Right lobe of liver (tissue), 6 donors: ENCODE measurements at regions not wholly inside any gene's neighbourhood (a gene's known extent, or its start where the extent isn't known, plus 50 kb on each side); places are given as distances from the start of the nearest gene placed in this dataset.

Experiments
- ATAC-seq, 4 donors: fragments of 200-7000 bp; cut with Tn5 transposase; one replicate each; pipeline ENCODE4 v1.9.1; 2020; ENCODE audit warnings: mild to moderate bottlenecking in 4 of 4, moderate library complexity in 4 of 4
- DNase-seq, 3 donors: peaks; one replicate each; pipeline ENCODE4 v3.0.0-alpha.2; 2020
- H3K27ac ChIP-seq, 3 donors: fragments of 200-600 bp; one replicate each; pipeline ENCODE4 v1.8.0; 2022
- H3K27me3 ChIP-seq, 2 donors: fragments of 200-600 bp; one replicate each; pipeline ENCODE4 v1.8.0; 2022
- H3K36me3 ChIP-seq, 4 donors: fragments of 200-600 bp; sonication (generic) in 1 of 4; one replicate each; pipeline versions ENCODE4 v1.5.1 to v1.8.0; 2017 to 2022; ENCODE audit warnings: control low read depth in 1 of 4
- H3K4me1 ChIP-seq, 4 donors: fragments of 200-600 bp; sonication (generic) in 1 of 4; one replicate each; pipeline versions ENCODE4 v1.5.1 to v1.8.0; 2017 to 2022; ENCODE audit warnings: control low read depth in 1 of 4
- H3K4me3 ChIP-seq, 3 donors: fragments of 200-600 bp; one replicate each; pipeline ENCODE4 v1.8.0; 2022
- H3K9me3 ChIP-seq, 4 donors: fragments of 200-600 bp; sonication (generic) in 1 of 4; one replicate each; pipeline versions ENCODE4 v1.5.1 to v1.8.0; 2017 to 2022; ENCODE audit warnings: control low read depth in 1 of 4
- POLR2A ChIP-seq: fragments of 450-650 bp; IDR thresholded peaks from one replicate; pipeline ENCODE4 v1.6.1; 2017; ENCODE audit warnings: antibody characterized with exemption, mild to moderate bottlenecking
- WGBS: methylation state at CpG from one replicate; pipeline ENCODE4 v1.1.6; 2018; ENCODE audit warnings: low coverage, low lambda C conversion rate; ENCODE audit not compliant: insufficient coverage; ENCODE audit errors: missing lambda C conversion rate; 5-methylcytosine and 5-hydroxymethylcytosine counted together
- intact Hi-C, 2 donors: fragments of 100-400 bp; cut with DNase I; formaldehyde crosslinking; loops; one replicate each; pipeline versions ENCODE4 v1.11.2 to v1.14.1; 2022
- TF ChIP-seq, protein P1 (sequence below), 4 donors: fragments of 200-600 bp in 3 of 4; fragments of 450-650 bp in 1 of 4; IDR thresholded peaks; one replicate each; pipeline versions ENCODE4 v1.5.1 to v1.8.0; 2016 to 2022; ENCODE audit warnings: antibody characterized with exemption in 4 of 4, mild to moderate bottlenecking in 2 of 4
- donor health status: DM: no; HTN: yes; CAD: no.
- donor health status: DM: no; HTN: no; CAD: no.
- donor health status: DM: no; HTN: no; CAD: no.
- donor health status: DM: no; HTN: yes; CAD: no.
- donor health status: DM: no; HTN: yes; CAD: no.

DNA sequence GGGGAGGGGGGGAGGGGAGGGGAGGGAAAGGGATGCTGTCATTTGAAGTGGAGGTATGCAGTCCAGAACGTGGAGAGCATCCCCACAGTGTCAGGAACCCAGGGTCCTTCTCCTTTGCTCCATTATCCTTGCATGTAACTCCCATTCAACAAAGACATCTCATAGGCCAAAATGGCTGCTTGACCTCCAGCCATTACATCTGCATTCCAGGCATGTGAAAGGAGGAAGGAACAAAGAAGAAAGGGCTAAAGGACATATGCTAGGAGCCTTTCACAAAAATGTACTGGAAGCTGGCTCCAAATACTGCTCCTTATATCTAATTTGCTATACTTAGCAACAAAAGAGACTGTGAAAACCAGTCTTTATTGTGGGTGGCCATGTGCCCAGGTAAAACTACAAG lies 87.0 kb upstream of the CRHR1 start:
- Histone ChIP-seq H3K36me3 (no peaks in the 10 kb centered on the region), H3K27ac (no peak overlapping the region), H3K4me1 (no peaks in the 10 kb centered on the region), H3K4me3 (no peak overlapping the region), H3K27me3 (no peaks in the 10 kb centered on the region), H3K9me3 (no peaks in the 10 kb centered on the region)
- WGBS = 6% methylated on average over 1 of the region's 1 CpG
- intact Hi-C loops = no loop called here
- no peak for TF ChIP-seq POLR2A
- TF ChIP-seq, protein P1, sequence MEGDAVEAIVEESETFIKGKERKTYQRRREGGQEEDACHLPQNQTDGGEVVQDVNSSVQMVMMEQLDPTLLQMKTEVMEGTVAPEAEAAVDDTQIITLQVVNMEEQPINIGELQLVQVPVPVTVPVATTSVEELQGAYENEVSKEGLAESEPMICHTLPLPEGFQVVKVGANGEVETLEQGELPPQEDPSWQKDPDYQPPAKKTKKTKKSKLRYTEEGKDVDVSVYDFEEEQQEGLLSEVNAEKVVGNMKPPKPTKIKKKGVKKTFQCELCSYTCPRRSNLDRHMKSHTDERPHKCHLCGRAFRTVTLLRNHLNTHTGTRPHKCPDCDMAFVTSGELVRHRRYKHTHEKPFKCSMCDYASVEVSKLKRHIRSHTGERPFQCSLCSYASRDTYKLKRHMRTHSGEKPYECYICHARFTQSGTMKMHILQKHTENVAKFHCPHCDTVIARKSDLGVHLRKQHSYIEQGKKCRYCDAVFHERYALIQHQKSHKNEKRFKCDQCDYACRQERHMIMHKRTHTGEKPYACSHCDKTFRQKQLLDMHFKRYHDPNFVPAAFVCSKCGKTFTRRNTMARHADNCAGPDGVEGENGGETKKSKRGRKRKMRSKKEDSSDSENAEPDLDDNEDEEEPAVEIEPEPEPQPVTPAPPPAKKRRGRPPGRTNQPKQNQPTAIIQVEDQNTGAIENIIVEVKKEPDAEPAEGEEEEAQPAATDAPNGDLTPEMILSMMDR (IDR thresholded peaks at IDR 0.05) = no peak
- DNase-seq = no peak
- no peak for ATAC-seq

DNA sequence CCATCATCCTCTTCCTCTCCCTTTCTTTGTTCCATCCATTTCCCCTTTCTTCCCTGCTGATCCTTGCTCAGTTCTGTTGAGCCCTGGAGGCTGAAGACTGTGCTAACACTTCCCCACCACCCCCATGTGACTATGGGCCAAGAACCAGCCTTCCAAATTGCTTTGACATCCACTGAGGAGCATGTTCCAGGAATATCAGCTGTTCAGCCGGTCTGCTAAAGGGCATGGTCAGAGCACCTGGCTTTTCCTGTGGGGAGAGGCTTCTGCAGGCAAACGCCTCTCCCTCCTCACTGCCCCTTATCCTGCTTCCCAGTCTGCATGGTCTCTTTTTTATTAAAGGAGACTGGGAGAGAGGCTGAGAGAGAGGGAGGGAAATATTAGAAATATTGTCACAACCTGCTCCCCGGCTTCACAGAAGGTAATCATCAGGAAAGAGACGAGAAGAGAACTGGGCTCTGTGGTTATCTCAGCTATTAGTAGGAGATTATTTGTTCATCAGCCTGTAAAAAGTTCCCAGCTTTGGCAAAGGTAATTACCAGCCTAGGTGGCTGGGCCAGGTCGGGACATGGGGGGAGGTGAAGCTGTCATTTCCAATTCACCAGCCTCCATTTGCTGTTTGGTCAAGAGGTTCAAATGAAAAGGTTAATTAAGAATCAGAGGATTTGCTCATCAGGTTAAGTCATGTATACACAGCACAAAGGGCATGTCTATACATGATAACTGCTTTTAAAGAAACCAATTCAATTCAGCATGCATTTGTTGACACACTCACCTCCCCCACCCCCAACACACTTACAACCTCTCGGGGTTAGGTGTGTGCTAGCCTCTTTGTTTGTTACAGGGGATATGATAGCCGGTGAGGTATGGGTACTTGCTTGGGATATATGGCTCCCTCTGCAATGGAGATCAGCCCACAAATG lies 83.7 kb upstream of the CRHR1 start:
- TF ChIP-seq, protein P1 (IDR thresholded peaks at IDR 0.05) = no peak
- TF ChIP-seq POLR2A = no peak
- H3K27me3 ChIP-seq = no peaks in the 10 kb centered on the region
- intact Hi-C loops = no loop called here
- no peak for ATAC-seq
- no peak overlapping the region for H3K27ac ChIP-seq
- no peaks in the 10 kb centered on the region for H3K9me3 ChIP-seq
- no peak for DNase-seq
- no peaks in the 10 kb centered on the region for H3K36me3 ChIP-seq
- 36% methylated on average over 6 of the region's 7 CpGs for WGBS
- no peak overlapping the region for H3K4me3 ChIP-seq
- no peaks in the 10 kb centered on the region for H3K4me1 ChIP-seq

DNA sequence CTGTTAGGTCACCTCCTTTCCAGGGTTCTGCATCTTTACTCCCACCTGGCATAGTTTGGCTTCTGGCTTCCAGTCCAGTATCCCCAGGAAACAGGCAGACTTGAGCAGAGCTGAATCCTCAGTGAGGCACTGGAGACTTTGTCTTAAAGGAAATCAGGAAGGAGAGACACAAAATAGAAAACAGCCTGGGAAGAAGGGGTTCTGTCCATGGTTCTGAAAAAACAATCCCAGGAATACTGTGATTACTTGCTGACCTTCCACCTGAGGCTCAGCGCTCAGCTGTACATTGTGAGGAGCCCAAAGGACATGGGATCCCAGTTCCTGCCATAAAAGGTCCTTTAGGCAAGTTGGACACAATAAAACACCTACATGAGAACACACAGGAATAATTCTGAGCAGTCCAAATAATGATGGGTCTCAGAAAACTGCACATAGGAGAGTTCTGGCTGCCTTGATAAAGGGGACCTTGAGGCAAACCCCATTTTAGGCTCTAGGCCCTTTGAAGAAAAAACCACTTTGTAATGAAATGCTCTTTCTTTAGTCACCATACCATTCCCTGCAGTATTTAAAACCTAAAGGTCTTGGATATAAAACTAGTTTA lies 81.4 kb upstream of the CRHR1 start:
- Histone ChIP-seq H3K27me3 (no peaks in the 10 kb centered on the region), H3K4me3 (no peak overlapping the region), H3K9me3 (no peaks in the 10 kb centered on the region), H3K36me3 (no peaks in the 10 kb centered on the region), H3K27ac (no peak overlapping the region), H3K4me1 (no peaks in the 10 kb centered on the region)
- intact Hi-C loops = no loop called here
- TF ChIP-seq, protein P1 (IDR thresholded peaks at IDR 0.05) = no peak
- TF ChIP-seq POLR2A = no peak
- ATAC-seq (no peak), DNase-seq (no peak)
- 40% methylated on average over 1 of the region's 1 CpG for WGBS

DNA sequence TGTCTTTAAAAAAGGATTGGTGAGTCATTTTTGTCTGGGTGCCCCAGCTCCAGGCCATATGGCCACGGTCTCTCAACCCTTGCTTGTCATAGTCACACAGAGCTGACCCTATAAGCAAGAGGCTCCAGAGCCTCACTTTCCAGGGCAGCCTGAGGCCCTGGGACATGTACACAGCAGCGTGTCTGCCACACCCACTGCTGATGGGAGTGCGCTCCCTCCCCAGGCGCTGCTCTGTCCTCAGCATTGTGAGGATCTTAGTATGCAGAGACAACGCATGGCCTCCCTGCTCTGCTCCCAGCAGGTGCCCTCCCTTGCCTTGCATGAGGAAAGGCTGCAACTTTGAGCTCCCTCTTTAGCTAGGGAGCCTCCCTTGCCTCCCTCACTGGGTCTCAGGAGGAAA lies 80.8 kb upstream of the CRHR1 start:
- ATAC-seq (no peak), DNase-seq (no peak)
- WGBS = 33% methylated on average over 4 of the region's 5 CpGs
- H3K4me1 ChIP-seq = no peaks in the 10 kb centered on the region
- H3K36me3 ChIP-seq = no peaks in the 10 kb centered on the region
- no peak overlapping the region for H3K4me3 ChIP-seq
- no peak overlapping the region for H3K27ac ChIP-seq
- no peaks in the 10 kb centered on the region for H3K27me3 ChIP-seq
- no peak for TF ChIP-seq POLR2A
- TF ChIP-seq, protein P1 (IDR thresholded peaks at IDR 0.05) = no peak
- no peaks in the 10 kb centered on the region for H3K9me3 ChIP-seq
- intact Hi-C loops = no loop called here
